HepG2 (cell line): ENCODE measurements at regions not wholly inside any gene's neighbourhood (a gene's known extent, or its start where the extent isn't known, plus 50 kb on each side); places are given as distances from the start of the nearest gene placed in this dataset.
A peak's percentile ranks its signal among the peaks of the same experiment; 100 is the strongest.

Source experiments
- ATAC-seq: fragments of 200-7000 bp; cut with Tn5 transposase; 3 replicates; pipeline ENCODE4 v1.9.1; 2020; ENCODE audit warnings: mild to moderate bottlenecking, moderate library complexity
- BruUV-seq: library from RNA; stranded (reverse); fragments of 400-500 nt; replicated peaks from 2 replicates; lab custom pipeline; 2021; lab: Mats Ljungman, UMichigan
- CTCF ChIA-PET: fragments of 300-600 bp; formaldehyde crosslinking; extraction: SDS; loops from one replicate; lab custom pipeline; 2021; ENCODE audit warnings: low total read pairs, inconsistent platforms, low intra/inter-chr PET ratio; lab: Yijun Ruan, JAX
- POLR2A ChIA-PET: fragments of 350-600 bp; sonication (Branson Sonifier 250); formaldehyde crosslinking; loops from one replicate; lab custom pipeline; 2020; ENCODE audit warnings: antibody characterized with exemption, inconsistent platforms; lab: Yijun Ruan, JAX
- DNase-seq: peaks from one replicate; pipeline ENCODE4 v3.0.0-alpha.2; 2015; ENCODE audit warnings: low spot score
- FAIRE-seq: peaks from 3 replicates; lab custom pipeline; 2011; peaks lifted over from hg19 to GRCh38; lab: Jason Lieb, UNC
- H2AFZ ChIP-seq: one replicate; pipeline ENCODE4 v1.6.1; 2011; ENCODE audit warnings: low read length, inconsistent platforms
- H3K27ac ChIP-seq: fragments of 300-600 bp; 3 replicates; pipeline ENCODE4 v1.8.0; 2011; ENCODE audit warnings: mixed run types, mild to moderate bottlenecking, mixed read lengths, low read length, inconsistent platforms; ENCODE audit not compliant: insufficient read depth; ENCODE audit errors: extremely low read length
- H3K27me3 ChIP-seq, 2 experiments: fragments of 200-600 bp in 1 of 2; 2 replicates in 1 of 2; 3 replicates in 1 of 2; pipeline versions ENCODE4 v1.6.0 to v1.8.0; 2011; ENCODE audit warnings: low read length in 2 of 2, mild to moderate bottlenecking in 2 of 2, moderate library complexity in 2 of 2, inconsistent platforms in 1 of 2; ENCODE audit not compliant: insufficient read depth in 2 of 2, control insufficient read depth in 1 of 2
- H3K36me3 ChIP-seq, 2 experiments: fragments of 200-600 bp in 1 of 2; replicated peaks in 1 of 2; 2 replicates in 1 of 2; 3 replicates in 1 of 2; pipeline versions ENCODE4 v1.5.1 to v1.8.0; 2011; ENCODE audit warnings: low read length in 2 of 2, inconsistent platforms in 1 of 2; ENCODE audit not compliant: insufficient read depth in 2 of 2, control insufficient read depth in 1 of 2
- H3K4me1 ChIP-seq: 2 replicates; pipeline ENCODE4 v1.5.1; 2012; ENCODE audit warnings: low read length, inconsistent platforms; ENCODE audit not compliant: insufficient read depth
- H3K4me2 ChIP-seq: 2 replicates; pipeline ENCODE4 v1.6.0; 2011; ENCODE audit warnings: low read depth, low read length, inconsistent platforms
- H3K4me3 ChIP-seq, 3 experiments: fragments of 200-600 bp in 1 of 3; sonication (generic), shearing (Covaris generic) in 1 of 3; replicated peaks in 1 of 3; 2 replicates each; pipeline ENCODE4 v1.5.1; 2011 to 2016; ENCODE audit warnings: low read length in 3 of 3, inconsistent platforms in 2 of 3, low read depth in 2 of 3, mild to moderate bottlenecking in 2 of 3, control low read depth in 1 of 3, mixed read lengths in 1 of 3; ENCODE audit not compliant: insufficient read depth in 1 of 3
- H3K79me2 ChIP-seq: one replicate; pipeline ENCODE4 v1.6.1; 2011; ENCODE audit warnings: low read length, inconsistent platforms; ENCODE audit not compliant: insufficient read depth
- H3K9ac ChIP-seq: 2 replicates; pipeline ENCODE4 v1.6.0; 2011; ENCODE audit warnings: mild to moderate bottlenecking, low read depth, low read length, inconsistent platforms; ENCODE audit not compliant: insufficient read depth
- H3K9me3 ChIP-seq: 2 replicates; pipeline ENCODE4 v1.5.1; 2012; ENCODE audit warnings: mild to moderate bottlenecking, low read length
- H4K20me1 ChIP-seq: 2 replicates; pipeline ENCODE4 v1.6.0; 2011; ENCODE audit warnings: inconsistent platforms, mild to moderate bottlenecking, low read length, moderate library complexity; ENCODE audit not compliant: insufficient read depth
- FOXK2 ChIP-seq: fragments of 450-650 bp; IDR thresholded peaks from 2 replicates; pipeline ENCODE4 v1.6.1; 2016
- FOXM1 ChIP-seq: sonication (generic); formaldehyde crosslinking; IDR thresholded peaks from 2 replicates; pipeline ENCODE4 v1.5.0; 2020; ENCODE audit warnings: missing genetic modification reagents
- HNF4G ChIP-seq, 2 experiments: sonication (generic) in 1 of 2; formaldehyde crosslinking in 1 of 2; IDR thresholded peaks; 2 replicates each; pipeline versions ENCODE4 v1.4.0 to v1.6.1; 2011 to 2020; ENCODE audit warnings: borderline replicate concordance in 2 of 2, low read depth in 2 of 2, mild to moderate bottlenecking in 2 of 2, low read length in 1 of 2, missing genetic modification reagents in 1 of 2, moderate library complexity in 1 of 2
- IKZF1 ChIP-seq: fragments of 450-650 bp; IDR thresholded peaks from 2 replicates; pipeline ENCODE4 v1.7.1; 2016
- LRRFIP1 ChIP-seq: sonication (generic); formaldehyde crosslinking; conservative IDR thresholded peaks from 2 replicates; pipeline ENCODE4 v1.4.0; 2020; ENCODE audit warnings: missing genetic modification reagents
- MAFG ChIP-seq: sonication (generic); formaldehyde crosslinking; IDR thresholded peaks from 2 replicates; pipeline ENCODE4 v1.5.1; 2020; ENCODE audit warnings: mild to moderate bottlenecking, missing genetic modification reagents
- MBD4 ChIP-seq: IDR thresholded peaks from 2 replicates; pipeline ENCODE4 v1.6.1; 2012; ENCODE audit warnings: low read length, inconsistent platforms, borderline replicate concordance
- MLX ChIP-seq: IDR thresholded peaks from 2 replicates; pipeline ENCODE4 v1.6.1; 2016
- RARG ChIP-seq: sonication (generic); formaldehyde crosslinking; IDR thresholded peaks from 2 replicates; pipeline ENCODE4 v1.4.0; 2020; ENCODE audit warnings: low read depth, mild to moderate bottlenecking, missing genetic modification reagents
- RNF2 ChIP-seq: fragments of 450-650 bp; conservative IDR thresholded peaks from 2 replicates; pipeline ENCODE4 v1.6.1; 2016; ENCODE audit warnings: low read depth
- SALL1 ChIP-seq: sonication (generic); formaldehyde crosslinking; IDR thresholded peaks from 2 replicates; pipeline ENCODE4 v1.8.0; 2022; ENCODE audit warnings: mild to moderate bottlenecking, missing genetic modification reagents
- TFE3 ChIP-seq: IDR thresholded peaks from 2 replicates; pipeline ENCODE4 v1.6.1; 2016
- ZBTB4 ChIP-seq: sonication (generic); formaldehyde crosslinking; IDR thresholded peaks from 2 replicates; pipeline ENCODE4 v1.4.0; 2020; ENCODE audit warnings: missing genetic modification reagents, mild to moderate bottlenecking, borderline replicate concordance
- ZNF124 ChIP-seq: sonication (generic); formaldehyde crosslinking; IDR thresholded peaks from 2 replicates; pipeline ENCODE4 v1.4.0; 2020; ENCODE audit warnings: missing genetic modification reagents
- ZNF292 ChIP-seq: sonication (generic); formaldehyde crosslinking; IDR thresholded peaks from 2 replicates; pipeline ENCODE4 v1.8.1; 2022; ENCODE audit warnings: mild to moderate bottlenecking, low read depth, missing genetic modification reagents, borderline replicate concordance
- ZNF652 ChIP-seq: IDR thresholded peaks from 2 replicates; pipeline ENCODE4 v1.6.1; 2016; ENCODE audit warnings: low read depth, borderline replicate concordance
- WGBS: methylation state at CpG from one replicate; pipeline ENCODE4 v1.1.6; 2017; ENCODE audit warnings: low lambda C conversion rate; 5-methylcytosine and 5-hydroxymethylcytosine counted together
- in situ Hi-C: cut with HindIII; loops from 2 replicates; pipeline ENCODE4 v1.10.0; 2017; ENCODE audit warnings: low pct_unique_long_range_greater_than_20kb; ENCODE audit not compliant: extremely low pct_ligation_motif_present
- intact Hi-C: fragments of 100-400 bp; cut with micrococcal nuclease; formaldehyde crosslinking; loops from one replicate; pipeline ENCODE4 v1.10.0; 2022; ENCODE audit not compliant: unreplicated experiment

GRCh38 chr7:24108906-24109376 lies 175.0 kb upstream of the NPY start (continued):
- TF ChIP-seq HNF4G (IDR thresholded peaks at IDR 0.05; ENCODE audit: borderline replicate concordance, low read depth, low read length) (peak; percentile 82), HNF4G (CRISPR knock-in tag; IDR thresholded peaks at IDR 0.05; ENCODE audit: borderline replicate concordance, low read depth) (peak; percentile 59; the same call in 1 of the 2 replicates), SALL1 (CRISPR knock-in tag) (peak; percentile 60), ZNF292 (peak; percentile 36; the same call in 1 of the 2 replicates)

- Histone ChIP-seq H3K4me1 (peaks cover 22% of the 10 kb centered on the region), H3K27me3 (no peaks in the 10 kb centered on the region), H3K79me2 (no peaks in the 10 kb centered on the region), H3K4me3 (no peak overlapping the region), H3K9ac (no peak overlapping the region), H4K20me1 (no peaks in the 10 kb centered on the region), H3K4me2 (peak overlapping the region; percentile 11; the same call in 1 of the 2 replicates), H3K9me3 (no peaks in the 10 kb centered on the region), H3K36me3 (no peaks in the 10 kb centered on the region), H3K27ac (no peak overlapping the region), H2AFZ (no peak overlapping the region)
- FAIRE-seq (no peak), DNase-seq (no peak), ATAC-seq (no peak)
- WGBS = 6% methylated on average over 2 of the region's 2 CpGs
- intact Hi-C loops (loop anchor here (10.0 kb wide), 1 partner anchor 175 kb away; no protein-coding TSS in a partner anchor), in situ Hi-C loops (no loop called here)
- ChIA-PET CTCF (no interaction called here), POLR2A (no interaction called here)
- no peak for TF ChIP-seq LRRFIP1 (CRISPR knock-in tag)
- TF ChIP-seq TFE3 (CRISPR knock-in tag) = no peak
- no peak for TF ChIP-seq ZNF124 (CRISPR knock-in tag)
- TF ChIP-seq ZBTB4 (CRISPR knock-in tag) = no peak
- no peak for TF ChIP-seq ZNF652 (CRISPR knock-in tag)
- TF ChIP-seq MLX = no peak
- TF ChIP-seq IKZF1 = no peak
- TF ChIP-seq MBD4 = no peak
- no peak for TF ChIP-seq RARG
- no peak for TF ChIP-seq FOXK2
- TF ChIP-seq FOXM1 = no peak
- no peak for TF ChIP-seq RNF2
- TF ChIP-seq MAFG = no peak
- no TSS peak for BruUV-seq
Observed at GRCh38 chr7:24110056-24110455, 173.9 kb upstream of the NPY start.
